Keratinocyte (primary cell): ENCODE measurements at regions not wholly inside any gene's neighbourhood (a gene's known extent, or its start where the extent isn't known, plus 50 kb on each side); places are given as distances from the start of the nearest gene placed in this dataset.

Experiments
- DNase-seq: peaks from one replicate; pipeline ENCODE4 v3.0.0-alpha.2; 2011; ENCODE audit warnings: low read depth, missing footprints, low spot score
- FAIRE-seq: peaks from 2 replicates; lab custom pipeline; 2011; peaks lifted over from hg19 to GRCh38; lab: Jason Lieb, UNC
- H2AFZ ChIP-seq: 2 replicates; pipeline ENCODE4 v1.6.0; 2012; ENCODE audit warnings: low read length, control low read depth, inconsistent platforms; ENCODE audit not compliant: control insufficient read depth
- H3K27ac ChIP-seq: 2 replicates; pipeline ENCODE4 v1.5.1; 2011; ENCODE audit warnings: low read length; ENCODE audit not compliant: control insufficient read depth, insufficient read depth
- H3K27me3 ChIP-seq: 3 replicates; pipeline ENCODE4 v1.6.0; 2011; ENCODE audit warnings: low read length; ENCODE audit not compliant: control insufficient read depth, insufficient read depth; ENCODE audit errors: extremely low read depth
- H3K36me3 ChIP-seq, 2 experiments: 2 replicates in 1 of 2; 3 replicates in 1 of 2; pipeline ENCODE4 v1.5.1; 2011; ENCODE audit warnings: low read length in 2 of 2, mild to moderate bottlenecking in 1 of 2; ENCODE audit not compliant: control insufficient read depth in 2 of 2, insufficient read depth in 2 of 2; ENCODE audit errors: extremely low read depth in 1 of 2
- H3K4me1 ChIP-seq: 3 replicates; pipeline ENCODE4 v1.5.1; 2011; ENCODE audit warnings: low read length; ENCODE audit not compliant: control insufficient read depth, insufficient read depth; ENCODE audit errors: extremely low read depth
- H3K4me2 ChIP-seq: 3 replicates; pipeline ENCODE4 v1.6.0; 2011; ENCODE audit warnings: low read depth, low read length; ENCODE audit not compliant: control insufficient read depth, insufficient read depth; ENCODE audit errors: extremely low read depth
- H3K4me3 ChIP-seq, 3 experiments: fragments of 200-600 bp in 1 of 3; sonication (generic) in 1 of 3; 2 replicates in 2 of 3; 3 replicates in 1 of 3; pipeline ENCODE4 v1.5.1; 2011 to 2016; ENCODE audit warnings: low read length in 3 of 3, mild to moderate bottlenecking in 3 of 3, control low read depth in 2 of 3, inconsistent platforms in 1 of 3, low read depth in 1 of 3, mixed read lengths in 1 of 3, mixed run types in 1 of 3, moderate library complexity in 1 of 3; ENCODE audit not compliant: control insufficient read depth in 2 of 3, insufficient read depth in 2 of 3; ENCODE audit errors: extremely low read depth in 1 of 3
- H3K79me2 ChIP-seq: 2 replicates; pipeline ENCODE4 v1.6.0; 2012; ENCODE audit warnings: low read length; ENCODE audit not compliant: control insufficient read depth, insufficient read depth
- H3K9ac ChIP-seq: 3 replicates; pipeline ENCODE4 v1.6.0; 2011; ENCODE audit warnings: low read length; ENCODE audit not compliant: control insufficient read depth, insufficient read depth; ENCODE audit errors: extremely low read depth
- H3K9me1 ChIP-seq: 3 replicates; pipeline ENCODE4 v1.6.0; 2011; ENCODE audit warnings: low read length; ENCODE audit not compliant: control insufficient read depth, insufficient read depth; ENCODE audit errors: extremely low read depth
- H3K9me3 ChIP-seq: 2 replicates; pipeline ENCODE4 v1.5.1; 2012; ENCODE audit warnings: low read depth, low read length; ENCODE audit not compliant: control insufficient read depth
- H4K20me1 ChIP-seq: 3 replicates; pipeline ENCODE4 v1.6.0; 2011; ENCODE audit warnings: low read length; ENCODE audit not compliant: control insufficient read depth, insufficient read depth; ENCODE audit errors: extremely low read depth
- CTCF ChIP-seq, 3 experiments: IDR thresholded peaks in 1 of 3; conservative IDR thresholded peaks in 1 of 3; optimal IDR thresholded peaks in 1 of 3; 2 replicates in 2 of 3; 3 replicates in 1 of 3; pipeline versions ENCODE3 to v1.5.1; 2011; ENCODE audit warnings: low read length in 3 of 3, mild to moderate bottlenecking in 3 of 3, moderate library complexity in 2 of 3, control low read depth in 1 of 3, inconsistent platforms in 1 of 3; ENCODE audit not compliant: insufficient read depth in 2 of 3; ENCODE audit errors: extremely low read depth in 1 of 3
- EZH2 ChIP-seq: IDR thresholded peaks from one replicate; pipeline ENCODE4 v1.6.1; 2012; ENCODE audit warnings: inconsistent platforms, mild to moderate bottlenecking, low read length, moderate library complexity
- dilution Hi-C: fragments of 300-500 bp; cut with MboI; formaldehyde crosslinking; loops from one replicate; pipeline ENCODE4 v1.7.0; 2020; ENCODE audit warnings: low sequenced_read_pairs; ENCODE audit not compliant: extremely low pct_ligation_motif_present

DNA sequence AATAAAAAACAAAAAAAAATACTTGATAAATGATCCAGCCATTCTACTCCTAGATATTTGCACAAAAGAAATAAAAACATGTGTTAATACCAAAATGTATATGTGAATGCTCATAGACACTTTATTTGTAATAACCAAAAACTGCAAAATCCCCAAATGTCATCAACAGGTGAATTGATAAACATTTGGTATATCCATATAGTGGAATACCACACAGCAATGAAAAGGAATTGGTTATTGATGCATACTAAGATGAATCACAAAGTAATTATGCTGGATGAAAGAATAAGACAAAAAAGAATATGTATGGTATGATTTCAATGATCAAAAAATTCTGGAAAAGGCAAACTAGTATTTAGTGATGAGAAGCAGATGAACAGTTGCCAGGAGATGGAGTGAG, 124.7 kb upstream of the VASH1 start:
- Histone ChIP-seq H3K27me3 (no peaks in the 10 kb centered on the region), H3K4me3 (no peak overlapping the region), H3K27ac (no peak overlapping the region), H4K20me1 (no peaks in the 10 kb centered on the region), H2AFZ (no peak overlapping the region), H3K4me1 (no peaks in the 10 kb centered on the region), H3K79me2 (no peaks in the 10 kb centered on the region), H3K9ac (no peak overlapping the region), H3K36me3 (no peaks in the 10 kb centered on the region), H3K4me2 (no peak overlapping the region), H3K9me1 (no peaks in the 10 kb centered on the region), H3K9me3 (no peaks in the 10 kb centered on the region)
- no peak for FAIRE-seq
- dilution Hi-C loops, result no loop called here
- no peak for DNase-seq
- no peak for TF ChIP-seq EZH2

DNA sequence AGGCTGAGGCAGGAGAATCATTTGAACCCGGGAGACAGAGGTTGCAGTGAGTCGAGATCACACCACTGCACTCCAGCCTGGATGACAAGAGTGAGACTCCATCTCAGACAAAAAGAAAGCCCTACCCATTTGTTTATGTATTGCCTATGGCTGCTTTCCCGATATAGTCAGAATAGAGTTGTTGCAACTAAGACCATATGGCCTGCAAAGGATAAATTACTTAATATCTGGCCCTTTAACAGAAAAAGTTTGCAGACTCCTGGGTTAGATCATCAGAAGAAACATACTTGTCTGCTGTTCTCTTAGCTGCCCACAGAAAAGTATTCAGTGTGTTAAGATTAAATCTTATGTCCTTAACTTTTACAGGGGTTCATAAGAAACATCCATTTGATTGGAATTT, 122.4 kb upstream of the VASH1 start:
- Histone ChIP-seq H3K36me3 (no peaks in the 10 kb centered on the region), H3K79me2 (no peaks in the 10 kb centered on the region), H3K9me1 (no peaks in the 10 kb centered on the region), H3K4me2 (no peak overlapping the region), H3K4me1 (no peaks in the 10 kb centered on the region), H3K4me3 (no peak overlapping the region), H3K27ac (no peak overlapping the region), H4K20me1 (no peaks in the 10 kb centered on the region), H3K9me3 (no peaks in the 10 kb centered on the region), H2AFZ (no peak overlapping the region), H3K27me3 (no peaks in the 10 kb centered on the region), H3K9ac (no peak overlapping the region)
- dilution Hi-C loops, result no loop called here
- TF ChIP-seq EZH2 (no peak), CTCF (optimal IDR thresholded peaks at IDR 0.05 in 1 of 3, IDR thresholded peaks at IDR 0.05 in 1 of 3, conservative IDR thresholded peaks at IDR 0.05 in 1 of 3; ENCODE audit: extremely low read depth in 1 of 3, insufficient read depth in 2 of 3, low read length in 3 of 3) (no peak)
- FAIRE-seq (no peak), DNase-seq (no peak)

- FAIRE-seq, result no peak
- dilution Hi-C loops, result no loop called here
Measured at GRCh38 chr14:76639606-76640229, 121.5 kb upstream of the VASH1 start.

More at GRCh38 chr14:76639606-76640229, 121.5 kb upstream of the VASH1 start:
- H3K4me1 ChIP-seq, result no peaks in the 10 kb centered on the region
- H3K9ac ChIP-seq, result no peak overlapping the region
- no peak for TF ChIP-seq EZH2
- TF ChIP-seq CTCF (optimal IDR thresholded peaks at IDR 0.05 in 1 of 3, IDR thresholded peaks at IDR 0.05 in 1 of 3, conservative IDR thresholded peaks at IDR 0.05 in 1 of 3; ENCODE audit: extremely low read depth in 1 of 3, insufficient read depth in 2 of 3, low read length in 3 of 3), result no peak
- H3K4me3 ChIP-seq, result no peak overlapping the region
- no peaks in the 10 kb centered on the region for H3K9me1 ChIP-seq
- H3K27ac ChIP-seq, result no peak overlapping the region
- H3K79me2 ChIP-seq, result no peaks in the 10 kb centered on the region
- no peaks in the 10 kb centered on the region for H3K27me3 ChIP-seq
- no peak overlapping the region for H3K4me2 ChIP-seq
- no peak for DNase-seq
- H3K9me3 ChIP-seq, result no peaks in the 10 kb centered on the region
- no peaks in the 10 kb centered on the region for H3K36me3 ChIP-seq
- no peaks in the 10 kb centered on the region for H4K20me1 ChIP-seq
- no peak overlapping the region for H2AFZ ChIP-seq
